GM23248 (cell line): ENCODE measurements at regions not wholly inside any gene's neighbourhood (a gene's known extent, or its start where the extent isn't known, plus 50 kb on each side); places are given as distances from the start of the nearest gene placed in this dataset.

ENCODE experiments used
- EZH2 ChIP-seq: fragments of 200-600 bp; sonication (generic); IDR thresholded peaks from 2 replicates; pipeline ENCODE4 v1.6.1; 2018; ENCODE audit warnings: antibody characterized with exemption, mild to moderate bottlenecking; ENCODE audit not compliant: insufficient read depth, poor library complexity, severe bottlenecking
- EZH2phosphoT487 ChIP-seq: fragments of 200-600 bp; sonication (generic); IDR thresholded peaks from 2 replicates; pipeline ENCODE4 v1.6.1; 2018; ENCODE audit warnings: antibody characterized with exemption, moderate library complexity, mild to moderate bottlenecking, low read depth; ENCODE audit not compliant: insufficient read depth

DNA sequence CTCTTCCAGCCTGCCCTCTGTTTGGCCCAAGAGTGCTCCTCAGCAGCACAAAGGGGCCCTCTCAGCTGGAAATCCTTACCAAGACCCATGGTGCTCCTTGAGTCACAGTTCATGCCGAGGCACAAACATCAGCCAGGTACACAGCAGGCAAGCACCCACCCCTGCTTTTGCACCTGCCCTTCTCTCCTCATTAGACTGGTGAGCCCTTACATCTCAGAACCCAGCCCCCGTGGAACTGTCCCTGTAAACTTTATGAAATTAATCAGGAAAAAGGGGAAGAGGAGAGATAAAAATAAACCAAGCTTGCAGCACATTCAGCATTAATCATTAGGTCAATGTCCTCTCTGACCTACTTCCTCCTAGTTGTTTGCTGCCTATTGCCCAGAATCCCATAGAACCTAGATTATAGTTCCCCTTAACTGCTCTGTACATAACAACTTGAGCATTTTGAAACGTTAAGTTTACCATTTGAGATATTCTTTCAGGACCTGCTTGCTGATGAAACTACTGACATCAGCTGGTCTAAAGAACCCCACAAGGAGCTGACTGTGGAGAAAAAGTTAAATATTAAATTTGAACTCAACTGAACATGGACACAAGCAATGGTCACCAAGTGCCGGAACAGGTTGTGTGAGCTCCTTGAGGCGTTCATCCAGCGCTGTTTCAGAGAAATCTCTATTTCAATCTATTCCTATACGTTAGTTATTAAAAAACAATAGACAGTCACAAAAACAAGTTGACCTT, 738.4 kb downstream of the MATN1 start:
- TF ChIP-seq EZH2 = no peak
- TF ChIP-seq EZH2phosphoT487 = no peak
